OCI-LY7 (cell line): ENCODE measurements at regions not wholly inside any gene's neighbourhood (a gene's known extent, or its start where the extent isn't known, plus 50 kb on each side); places are given as distances from the start of the nearest gene placed in this dataset.

Experiments
- CTCF ChIP-seq: fragments of 200-600 bp; sonication (generic); conservative IDR thresholded peaks from 2 replicates; pipeline ENCODE4 v1.5.1; 2014; ENCODE audit warnings: mild to moderate bottlenecking, antibody characterized with exemption, low read length, moderate library complexity, mixed read lengths
- EZH2phosphoT487 ChIP-seq: fragments of 200-600 bp; sonication (generic); IDR thresholded peaks from 2 replicates; pipeline ENCODE4 v1.6.1; 2018; ENCODE audit warnings: low read depth, borderline replicate concordance, mild to moderate bottlenecking, mixed run types, antibody characterized with exemption, low read length, moderate library complexity, mixed read lengths

- no peak for TF ChIP-seq CTCF
- no peak for TF ChIP-seq EZH2phosphoT487
Measured at GRCh38 chrX:40526412-40526811, 54.4 kb upstream of the ATP6AP2 start.
